NB4 (cell line): ENCODE measurements at regions not wholly inside any gene's neighbourhood (a gene's known extent, or its start where the extent isn't known, plus 50 kb on each side); places are given as distances from the start of the nearest gene placed in this dataset.

Source experiments
- CTCF ChIP-seq: IDR thresholded peaks from one replicate; pipeline ENCODE4 v1.5.1; 2012; ENCODE audit warnings: low read depth, low read length
- MAX ChIP-seq: IDR thresholded peaks from 2 replicates; pipeline ENCODE4 v1.6.1; 2011; ENCODE audit warnings: low read depth, low read length

- TF ChIP-seq CTCF: no peak
- TF ChIP-seq MAX: no peak
Measured at GRCh38 chr17:34756637-34757021, 177.2 kb downstream of the TMEM132E start.
